K562 (cell line): ENCODE measurements at regions not wholly inside any gene's neighbourhood (a gene's known extent, or its start where the extent isn't known, plus 50 kb on each side); places are given as distances from the start of the nearest gene placed in this dataset.

ENCODE experiments used
- ATAC-seq: fragments of 200-7000 bp; cut with Tn5 transposase; 3 replicates; pipeline ENCODE4 v1.9.1; 2020; ENCODE audit warnings: moderate library complexity
- BruUV-seq: library from RNA; stranded (reverse); fragments of 400-500 nt; replicated peaks from 2 replicates; lab custom pipeline; 2021; lab: Mats Ljungman, UMichigan
- CTCF ChIA-PET: fragments of 300-600 bp; formaldehyde crosslinking; extraction: SDS; loops from one replicate; lab custom pipeline; 2021; ENCODE audit warnings: low intra/inter-chr PET ratio; lab: Yijun Ruan, JAX
- POLR2A ChIA-PET: fragments of 300-600, 350-650 bp; sonication (Branson Sonifier 250); formaldehyde crosslinking; extraction: SDS; loops from one replicate; lab custom pipeline; 2021; ENCODE audit warnings: antibody characterized with exemption, inconsistent platforms; lab: Yijun Ruan, JAX
- DNase-seq, 4 experiments: peaks; one replicate each; pipeline versions ENCODE4 v3.0.0 to v3.0.0-alpha.2; 2011 to 2018; ENCODE audit warnings: low spot score in 3 of 4, mixed read lengths in 3 of 4; ENCODE audit errors: extremely low read depth in 1 of 4
- FAIRE-seq: peaks from 2 replicates; lab custom pipeline; 2011; peaks lifted over from hg19 to GRCh38; lab: Jason Lieb, UNC
- H2AFZ ChIP-seq: 2 replicates; pipeline ENCODE4 v1.6.0; 2011; ENCODE audit warnings: low read depth, low read length, control low read depth, inconsistent platforms
- H3K27ac ChIP-seq: fragments of 200-600 bp; 3 replicates; pipeline ENCODE4 v1.8.0; 2011; ENCODE audit warnings: low read depth, mild to moderate bottlenecking, control low read depth, inconsistent platforms, low read length, moderate library complexity, mixed read lengths; ENCODE audit errors: extremely low read depth
- H3K27me3 ChIP-seq, 2 experiments: fragments of 300-600 bp in 1 of 2; 2 replicates in 1 of 2; 3 replicates in 1 of 2; pipeline versions ENCODE4 v1.6.0 to v1.8.0; 2011; ENCODE audit warnings: inconsistent platforms in 2 of 2, low read length in 2 of 2, mild to moderate bottlenecking in 1 of 2, mixed read lengths in 1 of 2, moderate library complexity in 1 of 2; ENCODE audit not compliant: control insufficient read depth in 2 of 2, insufficient read depth in 2 of 2
- H3K36me3 ChIP-seq: fragments of 300-600 bp; 3 replicates; pipeline ENCODE4 v1.8.0; 2011; ENCODE audit warnings: mild to moderate bottlenecking, low read length, inconsistent platforms; ENCODE audit not compliant: control insufficient read depth, insufficient read depth
- H3K4me1 ChIP-seq, 2 experiments: fragments of 200-600 bp in 1 of 2; replicated peaks in 1 of 2; 2 replicates in 1 of 2; 3 replicates in 1 of 2; pipeline versions ENCODE4 v1.5.1 to v1.8.0; 2011; ENCODE audit warnings: inconsistent platforms in 2 of 2, low read length in 2 of 2, mild to moderate bottlenecking in 1 of 2, mixed read lengths in 1 of 2, moderate library complexity in 1 of 2; ENCODE audit not compliant: control insufficient read depth in 2 of 2, insufficient read depth in 2 of 2
- H3K4me2 ChIP-seq: 2 replicates; pipeline ENCODE4 v1.6.1; 2011; ENCODE audit warnings: low read length, control low read depth, inconsistent platforms, mixed read lengths; ENCODE audit not compliant: insufficient read depth
- H3K4me3 ChIP-seq: fragments of 200-600 bp; sonication (generic), shearing (Covaris generic); 2 replicates; pipeline ENCODE4 v1.5.1; 2016; ENCODE audit warnings: control low read depth, inconsistent platforms
- H3K79me2 ChIP-seq: fragments of 200-600 bp; 3 replicates; pipeline ENCODE4 v1.8.0; 2011; ENCODE audit warnings: low read length, inconsistent platforms; ENCODE audit not compliant: control insufficient read depth, insufficient read depth
- H3K9ac ChIP-seq, 2 experiments: 2 replicates each; pipeline versions ENCODE4 v1.6.0 to v1.6.1; 2011; ENCODE audit warnings: low read depth in 2 of 2, low read length in 2 of 2, control low read depth in 1 of 2, inconsistent platforms in 1 of 2, mild to moderate bottlenecking in 1 of 2, mixed read lengths in 1 of 2; ENCODE audit not compliant: insufficient read depth in 1 of 2
- H3K9me1 ChIP-seq: one replicate; pipeline ENCODE4 v1.6.0; 2011; ENCODE audit warnings: inconsistent platforms, mild to moderate bottlenecking, low read length, moderate library complexity; ENCODE audit not compliant: control insufficient read depth, insufficient read depth
- H3K9me3 ChIP-seq: replicated peaks from 2 replicates; pipeline ENCODE4 v1.5.1; 2011; ENCODE audit warnings: low read depth, low read length, inconsistent platforms; ENCODE audit not compliant: control insufficient read depth, insufficient read depth
- H4K20me1 ChIP-seq: replicated peaks from 2 replicates; pipeline ENCODE4 v1.6.1; 2011; ENCODE audit warnings: low read length, inconsistent platforms, mixed read lengths; ENCODE audit not compliant: control insufficient read depth, insufficient read depth
- BACH1 ChIP-seq: fragments of 200-800 bp; sonication (Bioruptor generic); IDR thresholded peaks from 2 replicates; pipeline ENCODE4 v1.6.1; 2016; ENCODE audit warnings: missing genetic modification characterization, missing compliant biosample characterization
- BDP1 ChIP-seq: IDR thresholded peaks from 3 replicates; pipeline ENCODE4 v1.6.1; 2011; ENCODE audit not compliant: insufficient read length, insufficient read depth
- BRF1 ChIP-seq: IDR thresholded peaks from 3 replicates; pipeline ENCODE4 v1.6.1; 2011; ENCODE audit warnings: borderline replicate concordance, mild to moderate bottlenecking; ENCODE audit not compliant: insufficient read length; ENCODE audit errors: extremely low read depth
- CEBPG ChIP-seq, 3 experiments: fragments of 200-800 bp in 1 of 3; sonication (Bioruptor generic) in 1 of 3; sonication (generic) in 1 of 3; formaldehyde crosslinking in 1 of 3; IDR thresholded peaks in 2 of 3; conservative IDR thresholded peaks in 1 of 3; 2 replicates each; pipeline versions ENCODE4 v1.6.1 to v1.8.0; 2016 to 2022; ENCODE audit warnings: missing compliant biosample characterization in 2 of 3, missing genetic modification characterization in 2 of 3, mild to moderate bottlenecking in 1 of 3, missing genetic modification reagents in 1 of 3
- FOXA1 ChIP-seq: fragments of 450-650 bp; IDR thresholded peaks from 2 replicates; pipeline ENCODE4 v1.6.1; 2016; ENCODE audit warnings: mild to moderate bottlenecking, borderline replicate concordance
- HNRNPL ChIP-seq: fragments of 200-400 bp; formaldehyde crosslinking; IDR thresholded peaks from 2 replicates; pipeline ENCODE4 v1.6.1; 2017; ENCODE audit warnings: low read depth, mild to moderate bottlenecking, low read length
- L3MBTL2 ChIP-seq: fragments of 450-650 bp; IDR thresholded peaks from 2 replicates; pipeline ENCODE4 v1.6.1; 2016; ENCODE audit warnings: mild to moderate bottlenecking, moderate library complexity
- MTA3 ChIP-seq: fragments of 450-650 bp; formaldehyde crosslinking; IDR thresholded peaks from 2 replicates; pipeline ENCODE4 v1.6.1; 2017; ENCODE audit warnings: mild to moderate bottlenecking, borderline replicate concordance
- ZNF282 ChIP-seq: sonication (generic); formaldehyde crosslinking; IDR thresholded peaks from 2 replicates; pipeline ENCODE4 v1.8.1; 2023; ENCODE audit warnings: missing genetic modification reagents
- ZNF444 ChIP-seq: fragments of 250-450 bp; sonication (Bioruptor Pico); IDR thresholded peaks from 2 replicates; pipeline ENCODE4 v1.4.0; 2020; ENCODE audit warnings: mild to moderate bottlenecking, moderate library complexity
- WGBS: fragments of 100-300 bp; shearing (Covaris generic); methylation state at CpG from one replicate; pipeline ENCODE4 v1.1.6; 2016; ENCODE audit warnings: low coverage, mixed read lengths; ENCODE audit not compliant: insufficient coverage; ENCODE audit errors: missing lambda C conversion rate; 5-methylcytosine and 5-hydroxymethylcytosine counted together
- in situ Hi-C: fragments of 300-500 bp; cut with MboI; formaldehyde crosslinking; loops from 4 replicates; pipeline ENCODE4 v1.15.0; 2018; ENCODE audit warnings: inconsistent platforms, mixed read lengths
- intact Hi-C: fragments of 100-400 bp; cut with micrococcal nuclease; formaldehyde crosslinking; loops from 2 replicates; pipeline ENCODE4 v1.14.2; 2022

GRCh38 chr18:34576622-34577021, 133.5 kb upstream of the DTNA start:
- DNase-seq: no peak
- Histone ChIP-seq H3K9ac (no peak overlapping the region), H3K4me2 (no peak overlapping the region), H3K9me3 (no peaks in the 10 kb centered on the region; the same call in 1 of the 2 replicates), H3K79me2 (no peaks in the 10 kb centered on the region), H3K36me3 (no peaks in the 10 kb centered on the region), H3K27me3 (no peaks in the 10 kb centered on the region), H3K4me3 (no peak overlapping the region), H3K27ac (no peak overlapping the region), H4K20me1 (no peaks in the 10 kb centered on the region), H3K9me1 (no peaks in the 10 kb centered on the region), H3K4me1 (no peaks in the 10 kb centered on the region), H2AFZ (no peak overlapping the region)
- FAIRE-seq: no peak
- intact Hi-C loops: no loop called here
- no peak for ATAC-seq
- ChIA-PET CTCF (no interaction called here), POLR2A (no interaction called here)
- TF ChIP-seq HNRNPL (no peak), MTA3 (no peak), BRF1 (no peak), L3MBTL2 (no peak), ZNF282 (no peak), ZNF444 (CRISPR knock-in tag) (no peak), BACH1 (no peak), BDP1 (no peak), CEBPG (CRISPR knock-in tag; IDR thresholded peaks at IDR 0.05) (no peak), CEBPG (tag; conservative IDR thresholded peaks at IDR 0.05 in 1 of 2, IDR thresholded peaks at IDR 0.05 in 1 of 2) (no peak), FOXA1 (no peak)
- 0% methylated on average over 5 of the region's 6 CpGs for WGBS
- no TSS peak for BruUV-seq
- in situ Hi-C loops: no loop called here
